Gastrocnemius medialis (tissue), 4 donors: ENCODE measurements at regions not wholly inside any gene's neighbourhood (a gene's known extent, or its start where the extent isn't known, plus 50 kb on each side); places are given as distances from the start of the nearest gene placed in this dataset.

Experiments used
- ATAC-seq, 2 donors: fragments of 150-250 bp; one replicate each; pipeline ENCODE4 v1.9.1; 2016
- DNase-seq, 2 donors: peaks; one replicate each; pipeline ENCODE4 v3.0.0-alpha.2; 2019
- H3K27ac ChIP-seq, 4 donors: fragments of 200-600 bp; sonication (generic); 1 replicate in 1 of 4; 2 replicates in 3 of 4; pipeline ENCODE4 v1.5.1; 2016 to 2018; ENCODE audit warnings: mild to moderate bottlenecking in 2 of 4, moderate library complexity in 1 of 4
- H3K27me3 ChIP-seq, 3 donors: fragments of 200-600 bp; sonication (generic) in 2 of 3; 1 replicate in 1 of 3; 2 replicates in 2 of 3; pipeline versions ENCODE4 v1.5.1 to v1.6.0; 2016 to 2019; ENCODE audit warnings: mild to moderate bottlenecking in 1 of 3, moderate library complexity in 1 of 3
- H3K36me3 ChIP-seq, 2 donors: fragments of 200-600 bp; sonication (generic) in 1 of 2; one replicate each; pipeline ENCODE4 v1.5.1; 2017 to 2018
- H3K4me1 ChIP-seq, 2 donors: fragments of 200-600 bp; sonication (generic) in 1 of 2; one replicate each; pipeline ENCODE4 v1.5.1; 2016 to 2017; ENCODE audit warnings: mild to moderate bottlenecking in 2 of 2
- H3K4me3 ChIP-seq, 4 donors: fragments of 200-600 bp; sonication (generic) in 3 of 4; 1 replicate in 1 of 4; 2 replicates in 3 of 4; pipeline ENCODE4 v1.5.1; 2016 to 2019; ENCODE audit warnings: mild to moderate bottlenecking in 2 of 4
- H3K9me3 ChIP-seq, 3 donors: fragments of 200-600 bp; sonication (generic) in 2 of 3; 1 replicate in 1 of 3; 2 replicates in 2 of 3; pipeline ENCODE4 v1.5.1; 2016 to 2019
- POLR2A ChIP-seq, 2 donors: fragments of 450-650 bp; IDR thresholded peaks; one replicate each; pipeline ENCODE4 v1.6.1; 2017; ENCODE audit warnings: antibody characterized with exemption in 2 of 2, mild to moderate bottlenecking in 2 of 2, moderate library complexity in 2 of 2
- in situ Hi-C, 4 donors: fragments of 200-750 bp; cut with MboI; loops; one replicate each; pipeline versions ENCODE4 v1.15.0 to v1.8.0; 2017; ENCODE audit warnings: low sequenced_read_pairs in 4 of 4
- intact Hi-C: fragments of 100-400 bp; cut with DNase I; formaldehyde crosslinking; loops from one replicate; pipeline ENCODE4 v1.15.1; 2023; ENCODE audit warnings: low total_unique reads
- TF ChIP-seq, protein P1 (sequence below), 5 experiments: fragments of 450-650 bp in 3 of 5; fragments of 200-600 bp in 2 of 5; sonication (generic) in 2 of 5; IDR thresholded peaks in 4 of 5; conservative IDR thresholded peaks in 1 of 5; 1 replicate in 4 of 5; 2 replicates in 1 of 5; pipeline ENCODE4 v1.5.1; 2016 to 2019; ENCODE audit warnings: antibody characterized with exemption in 5 of 5, mild to moderate bottlenecking in 3 of 5, moderate library complexity in 3 of 5

DNA sequence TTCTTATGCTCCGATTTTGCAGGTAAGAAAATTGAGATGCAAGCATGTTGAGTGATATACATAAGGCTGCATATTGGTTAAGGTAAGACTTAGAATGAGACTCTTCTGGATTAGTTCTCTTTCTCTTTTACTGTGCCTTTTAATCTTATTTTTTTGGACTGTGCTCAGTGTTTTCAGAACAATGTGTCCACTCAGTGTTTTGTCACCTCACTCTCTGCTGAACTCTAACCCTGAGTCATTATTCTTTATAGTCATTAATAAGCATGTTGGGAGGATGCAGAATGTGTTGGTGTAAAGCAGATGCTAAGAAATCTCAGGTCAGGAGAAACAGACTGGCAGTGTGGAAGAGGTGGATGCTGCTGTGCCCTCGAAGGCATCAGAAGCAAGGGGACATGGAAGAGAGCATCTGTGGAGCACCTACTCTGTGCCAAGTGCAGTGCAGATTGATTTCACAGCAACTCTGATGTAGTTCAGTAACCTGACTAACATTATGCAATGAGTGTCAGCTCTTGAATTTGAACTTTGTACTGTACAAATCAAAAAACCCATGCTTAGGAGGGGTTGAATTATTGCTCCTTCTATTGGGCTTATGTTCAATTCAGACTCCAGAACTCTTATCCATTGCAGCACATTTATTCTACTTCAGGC, 80.7 kb upstream of the LARGE1 start:
- in situ Hi-C loops (no loop called here), intact Hi-C loops (no loop called here)
- H3K27ac ChIP-seq: no peak overlapping the region
- ATAC-seq (no peak), DNase-seq (no peak)
- no peaks in the 10 kb centered on the region for H3K36me3 ChIP-seq
- no peaks in the 10 kb centered on the region for H3K4me1 ChIP-seq
- TF ChIP-seq, protein P1, sequence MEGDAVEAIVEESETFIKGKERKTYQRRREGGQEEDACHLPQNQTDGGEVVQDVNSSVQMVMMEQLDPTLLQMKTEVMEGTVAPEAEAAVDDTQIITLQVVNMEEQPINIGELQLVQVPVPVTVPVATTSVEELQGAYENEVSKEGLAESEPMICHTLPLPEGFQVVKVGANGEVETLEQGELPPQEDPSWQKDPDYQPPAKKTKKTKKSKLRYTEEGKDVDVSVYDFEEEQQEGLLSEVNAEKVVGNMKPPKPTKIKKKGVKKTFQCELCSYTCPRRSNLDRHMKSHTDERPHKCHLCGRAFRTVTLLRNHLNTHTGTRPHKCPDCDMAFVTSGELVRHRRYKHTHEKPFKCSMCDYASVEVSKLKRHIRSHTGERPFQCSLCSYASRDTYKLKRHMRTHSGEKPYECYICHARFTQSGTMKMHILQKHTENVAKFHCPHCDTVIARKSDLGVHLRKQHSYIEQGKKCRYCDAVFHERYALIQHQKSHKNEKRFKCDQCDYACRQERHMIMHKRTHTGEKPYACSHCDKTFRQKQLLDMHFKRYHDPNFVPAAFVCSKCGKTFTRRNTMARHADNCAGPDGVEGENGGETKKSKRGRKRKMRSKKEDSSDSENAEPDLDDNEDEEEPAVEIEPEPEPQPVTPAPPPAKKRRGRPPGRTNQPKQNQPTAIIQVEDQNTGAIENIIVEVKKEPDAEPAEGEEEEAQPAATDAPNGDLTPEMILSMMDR (IDR thresholded peaks at IDR 0.05 in 4 of 5, conservative IDR thresholded peaks at IDR 0.05 in 1 of 5): no peak
- peaks cover 0 to 3% (median 0%) of the 10 kb centered on the region in 3 donors for H3K27me3 ChIP-seq
- H3K9me3 ChIP-seq: peaks cover 0 to 6% (median 0%) of the 10 kb centered on the region in 3 donors
- H3K4me3 ChIP-seq: no peak overlapping the region

DNA sequence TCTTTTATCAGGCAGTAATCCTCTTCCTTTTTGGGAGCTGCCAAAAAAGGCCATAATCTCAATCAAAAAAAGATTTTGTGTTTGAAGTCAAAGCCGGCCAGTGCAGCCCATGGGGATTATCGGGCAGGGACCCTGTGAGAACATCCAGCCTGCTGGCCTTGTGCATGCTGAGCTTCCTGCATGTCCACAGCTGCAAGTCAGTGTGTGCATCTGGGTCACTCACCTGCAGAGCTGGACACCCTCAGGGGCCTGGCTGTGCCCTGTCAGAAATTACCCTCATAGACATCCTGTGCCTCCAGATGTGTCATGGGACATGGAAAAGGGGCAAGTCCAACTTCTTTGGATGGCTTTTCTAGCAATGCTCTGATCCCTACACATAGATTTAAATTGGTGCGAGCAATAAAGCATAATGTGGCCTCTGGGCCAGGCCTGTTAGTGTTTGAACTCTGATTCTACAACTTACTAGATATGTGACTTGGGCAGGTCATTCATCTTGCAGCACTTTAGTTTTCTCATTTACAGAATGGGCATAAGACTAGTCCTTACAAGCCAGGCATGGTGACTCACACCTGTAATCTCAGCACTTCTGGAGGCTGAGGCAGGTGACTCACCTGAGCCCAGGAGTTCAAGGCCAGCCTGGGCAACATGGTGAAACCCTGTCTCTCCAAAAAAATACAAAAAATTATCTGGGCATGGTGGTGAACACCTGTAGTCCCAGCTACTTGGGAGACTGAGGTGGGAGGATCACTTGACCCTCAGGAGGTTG, 81.6 kb upstream of the LARGE1 start:
- intact Hi-C loops: no loop called here
- ATAC-seq (no peak), DNase-seq (no peak)
- Histone ChIP-seq H3K27ac (no peak overlapping the region), H3K36me3 (no peaks in the 10 kb centered on the region), H3K9me3 (peaks cover 0 to 6% (median 0%) of the 10 kb centered on the region in 3 donors), H3K27me3 (peaks cover 0 to 3% (median 0%) of the 10 kb centered on the region in 3 donors), H3K4me1 (no peaks in the 10 kb centered on the region), H3K4me3 (no peak overlapping the region)
- TF ChIP-seq POLR2A (IDR thresholded peaks at IDR 0.05): no peak
- TF ChIP-seq, protein P1 (IDR thresholded peaks at IDR 0.05 in 4 of 5, conservative IDR thresholded peaks at IDR 0.05 in 1 of 5): no peak
- in situ Hi-C loops: no loop called here

GRCh38 chr22:34004058-34004457, 83.8 kb upstream of the LARGE1 start:
- no peaks in the 10 kb centered on the region for H3K4me1 ChIP-seq
- in situ Hi-C loops (no loop called here), intact Hi-C loops (no loop called here)
- peaks cover 0 to 6% (median 0%) of the 10 kb centered on the region in 3 donors for H3K9me3 ChIP-seq
- DNase-seq (no peak), ATAC-seq (no peak)
- H3K27ac ChIP-seq: no peak overlapping the region
- no peaks in the 10 kb centered on the region for H3K36me3 ChIP-seq
- H3K4me3 ChIP-seq: no peak overlapping the region
- TF ChIP-seq POLR2A (IDR thresholded peaks at IDR 0.05): no peak
- TF ChIP-seq, protein P1 (IDR thresholded peaks at IDR 0.05 in 4 of 5, conservative IDR thresholded peaks at IDR 0.05 in 1 of 5): no peak
- H3K27me3 ChIP-seq: peaks cover 0 to 3% (median 0%) of the 10 kb centered on the region in 3 donors

GRCh38 chr22:34010259-34010658, 90.0 kb upstream of the LARGE1 start:
- no peak for TF ChIP-seq POLR2A (IDR thresholded peaks at IDR 0.05)
- intact Hi-C loops: no loop called here
- H3K27ac ChIP-seq: no peak overlapping the region
- H3K9me3 ChIP-seq: no peaks in the 10 kb centered on the region
- DNase-seq (no peak), ATAC-seq (no peak)
- no peaks in the 10 kb centered on the region for H3K36me3 ChIP-seq
- H3K4me1 ChIP-seq: no peaks in the 10 kb centered on the region
- H3K4me3 ChIP-seq: no peak overlapping the region
- in situ Hi-C loops: no loop called here
- H3K27me3 ChIP-seq: peaks cover 0 to 3% (median 0%) of the 10 kb centered on the region in 3 donors

GRCh38 chr22:34015642-34016041, 95.4 kb upstream of the LARGE1 start:
- Histone ChIP-seq H3K4me1 (no peaks in the 10 kb centered on the region), H3K36me3 (no peaks in the 10 kb centered on the region), H3K27me3 (peaks cover 0 to 3% (median 0%) of the 10 kb centered on the region in 3 donors), H3K4me3 (no peak overlapping the region), H3K9me3 (no peaks in the 10 kb centered on the region), H3K27ac (no peak overlapping the region)
- TF ChIP-seq POLR2A (IDR thresholded peaks at IDR 0.05): no peak
- TF ChIP-seq, protein P1 (IDR thresholded peaks at IDR 0.05 in 4 of 5, conservative IDR thresholded peaks at IDR 0.05 in 1 of 5): no peak
- in situ Hi-C loops (no loop called here), intact Hi-C loops (no loop called here)
- DNase-seq: no peak
- no peak for ATAC-seq
